Natural killer cell (primary cell): ENCODE measurements at regions not wholly inside any gene's neighbourhood (a gene's known extent, or its start where the extent isn't known, plus 50 kb on each side); places are given as distances from the start of the nearest gene placed in this dataset.
"Not testable (repeated sequence)": the region's sequence is repeated elsewhere in the genome, so short reads cannot be mapped to it uniquely, and the experiment has no call there.

ENCODE experiments used
- ATAC-seq, 3 donors: fragments of 150-1000 bp in 2 of 3; fragments of 200-7000 bp in 1 of 3; cut with Tn5 transposase; 1 replicate in 1 of 3; 2 replicates in 2 of 3; pipeline ENCODE4 v1.10.0; 2021; ENCODE audit warnings: mild to moderate bottlenecking in 2 of 3, moderate library complexity in 2 of 3
- DNase-seq, 2 donors: peaks; one replicate each; pipeline versions ENCODE4 v3.0.0 to v3.0.0-alpha.2; 2013 to 2021; ENCODE audit warnings: mixed read lengths in 1 of 2
- H3K27ac ChIP-seq: one replicate; pipeline ENCODE4 v1.5.1; 2013; ENCODE audit warnings: mild to moderate bottlenecking, low read length
- H3K27me3 ChIP-seq: one replicate; pipeline ENCODE4 v1.6.1; 2013; ENCODE audit warnings: low read length; ENCODE audit not compliant: control insufficient read depth, insufficient read depth
- H3K36me3 ChIP-seq: one replicate; pipeline ENCODE4 v1.6.1; 2013; ENCODE audit warnings: low read length; ENCODE audit not compliant: control insufficient read depth, insufficient read depth
- H3K4me1 ChIP-seq: one replicate; pipeline ENCODE4 v1.6.1; 2013; ENCODE audit warnings: low read length; ENCODE audit not compliant: control insufficient read depth, insufficient read depth
- H3K4me3 ChIP-seq: one replicate; pipeline ENCODE4 v1.5.1; 2013; ENCODE audit warnings: low read length
- H3K9me3 ChIP-seq: one replicate; pipeline ENCODE4 v1.6.1; 2013; ENCODE audit warnings: low read length; ENCODE audit not compliant: control insufficient read depth, insufficient read depth
- H3K27ac Mint-ChIP-seq, 2 donors: one replicate each; pipeline ENCODE4 v1.8.0; 2022; ENCODE audit warnings: mild to moderate bottlenecking in 2 of 2, mixed read lengths in 2 of 2, moderate library complexity in 1 of 2
- H3K27me3 Mint-ChIP-seq, 2 donors: one replicate each; pipeline ENCODE4 v1.8.0; 2022; ENCODE audit warnings: low read depth in 2 of 2, mixed read lengths in 2 of 2
- H3K36me3 Mint-ChIP-seq: one replicate; pipeline ENCODE4 v1.8.0; 2022; ENCODE audit warnings: mixed read lengths
- H3K4me1 Mint-ChIP-seq, 2 donors: one replicate each; pipeline ENCODE4 v1.8.0; 2022; ENCODE audit warnings: mixed read lengths in 2 of 2
- H3K4me3 Mint-ChIP-seq: one replicate; pipeline ENCODE4 v1.8.0; 2022; ENCODE audit warnings: mild to moderate bottlenecking, moderate library complexity, mixed read lengths
- H3K9me3 Mint-ChIP-seq, 2 donors: one replicate each; pipeline ENCODE4 v1.8.0; 2022; ENCODE audit warnings: mixed read lengths in 2 of 2
- WGBS: methylation state at CpG from one replicate; pipeline ENCODE4 v1.1.7; 2013; ENCODE audit warnings: missing lambda C conversion rate; ENCODE audit not compliant: insufficient coverage; 5-methylcytosine and 5-hydroxymethylcytosine counted together
- intact Hi-C: fragments of 100-400 bp; cut with micrococcal nuclease; formaldehyde crosslinking; loops from one replicate; pipeline ENCODE4 v1.14.2; 2022
- TF ChIP-seq, protein P1 (sequence below): fragments of 200-600 bp; IDR thresholded peaks from one replicate; pipeline ENCODE4 v1.8.0; 2022; ENCODE audit warnings: antibody characterized with exemption

DNA sequence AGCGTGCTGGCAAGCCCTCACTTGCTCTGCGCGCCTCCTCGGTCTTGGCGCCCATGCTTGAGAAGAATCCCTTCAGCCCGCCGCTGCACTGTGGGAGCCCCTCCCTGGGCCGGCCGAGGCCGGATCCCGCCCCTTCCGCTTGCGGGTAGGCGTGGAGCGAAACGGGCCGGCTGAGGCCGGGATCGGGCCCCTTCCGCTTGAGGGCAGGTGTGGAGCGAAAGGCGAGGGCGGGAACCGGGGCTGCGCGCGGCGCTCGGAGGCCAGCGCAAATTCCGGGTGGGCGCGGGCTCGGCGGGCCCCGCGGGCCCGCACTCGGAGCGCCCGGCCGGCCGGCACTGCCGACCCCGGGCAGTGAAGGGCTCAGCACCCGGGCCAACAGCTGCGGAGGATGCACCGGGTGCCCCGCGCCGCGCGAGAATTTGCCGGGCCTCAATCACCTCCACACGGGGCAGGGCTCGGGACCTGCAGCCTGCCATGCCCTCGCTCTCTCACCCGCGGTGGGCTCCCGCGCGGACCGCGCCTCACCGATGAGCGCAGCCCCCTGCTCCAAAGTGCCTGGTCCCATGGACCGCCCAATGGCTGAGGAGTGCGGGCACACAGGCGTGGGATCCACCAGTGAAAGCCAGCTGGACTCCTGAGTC, 58.1 kb upstream of the GBA3 start:
- H3K36me3 ChIP-seq, result no peaks in the 10 kb centered on the region
- Mint-ChIP-seq H3K4me3 (no peak overlapping the region), H3K36me3 (no peaks in the 10 kb centered on the region), H3K27ac (no peak overlapping the region), H3K27me3 (peaks cover 7 to 29% of the 10 kb centered on the region in 2 donors), H3K4me1 (no peaks in the 10 kb centered on the region), H3K9me3 (no peaks in the 10 kb centered on the region)
- WGBS, result 86% methylated on average over 69 of the region's 69 CpGs
- no peaks in the 10 kb centered on the region for H3K27me3 ChIP-seq
- no peak overlapping the region for H3K4me3 ChIP-seq
- ATAC-seq (no peak), DNase-seq (peak in 1 of 2 donors; percentile 3)
- intact Hi-C loops, result no loop called here
- H3K4me1 ChIP-seq, result no peaks in the 10 kb centered on the region
- TF ChIP-seq, protein P1, sequence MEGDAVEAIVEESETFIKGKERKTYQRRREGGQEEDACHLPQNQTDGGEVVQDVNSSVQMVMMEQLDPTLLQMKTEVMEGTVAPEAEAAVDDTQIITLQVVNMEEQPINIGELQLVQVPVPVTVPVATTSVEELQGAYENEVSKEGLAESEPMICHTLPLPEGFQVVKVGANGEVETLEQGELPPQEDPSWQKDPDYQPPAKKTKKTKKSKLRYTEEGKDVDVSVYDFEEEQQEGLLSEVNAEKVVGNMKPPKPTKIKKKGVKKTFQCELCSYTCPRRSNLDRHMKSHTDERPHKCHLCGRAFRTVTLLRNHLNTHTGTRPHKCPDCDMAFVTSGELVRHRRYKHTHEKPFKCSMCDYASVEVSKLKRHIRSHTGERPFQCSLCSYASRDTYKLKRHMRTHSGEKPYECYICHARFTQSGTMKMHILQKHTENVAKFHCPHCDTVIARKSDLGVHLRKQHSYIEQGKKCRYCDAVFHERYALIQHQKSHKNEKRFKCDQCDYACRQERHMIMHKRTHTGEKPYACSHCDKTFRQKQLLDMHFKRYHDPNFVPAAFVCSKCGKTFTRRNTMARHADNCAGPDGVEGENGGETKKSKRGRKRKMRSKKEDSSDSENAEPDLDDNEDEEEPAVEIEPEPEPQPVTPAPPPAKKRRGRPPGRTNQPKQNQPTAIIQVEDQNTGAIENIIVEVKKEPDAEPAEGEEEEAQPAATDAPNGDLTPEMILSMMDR, result no peak
- no peaks in the 10 kb centered on the region for H3K9me3 ChIP-seq
- no peak overlapping the region for H3K27ac ChIP-seq

DNA sequence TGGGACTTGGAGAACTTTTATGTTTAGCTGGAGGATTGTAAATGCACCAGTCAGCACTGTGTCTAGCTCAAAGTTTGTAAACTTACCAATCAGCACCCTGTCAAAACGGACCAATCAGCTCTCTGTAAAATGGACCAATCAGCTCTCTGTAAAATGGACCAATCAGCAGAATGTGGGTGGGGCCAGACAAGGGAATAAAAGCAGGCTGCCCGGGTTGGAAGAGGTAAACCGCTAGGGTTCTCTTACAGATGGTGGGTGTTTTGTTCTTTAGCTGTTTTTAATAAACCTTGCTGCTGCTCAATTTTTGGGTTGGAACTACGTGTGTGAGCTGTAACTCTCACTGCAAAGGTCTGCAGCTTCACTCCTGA, 57.6 kb upstream of the GBA3 start:
- H3K4me3 ChIP-seq, H3K36me3 Mint-ChIP-seq, H3K9me3 Mint-ChIP-seq, H3K9me3 ChIP-seq, ATAC-seq, H3K27me3 ChIP-seq, DNase-seq, H3K36me3 ChIP-seq, H3K27ac ChIP-seq, intact Hi-C loops, H3K4me3 Mint-ChIP-seq, H3K4me1 ChIP-seq, H3K27ac Mint-ChIP-seq, H3K4me1 Mint-ChIP-seq: not testable (repeated sequence)
- H3K27me3 Mint-ChIP-seq, result peaks cover 7 to 26% of the 10 kb centered on the region in 2 donors
- WGBS, result 86% methylated on average over 4 of the region's 4 CpGs

DNA sequence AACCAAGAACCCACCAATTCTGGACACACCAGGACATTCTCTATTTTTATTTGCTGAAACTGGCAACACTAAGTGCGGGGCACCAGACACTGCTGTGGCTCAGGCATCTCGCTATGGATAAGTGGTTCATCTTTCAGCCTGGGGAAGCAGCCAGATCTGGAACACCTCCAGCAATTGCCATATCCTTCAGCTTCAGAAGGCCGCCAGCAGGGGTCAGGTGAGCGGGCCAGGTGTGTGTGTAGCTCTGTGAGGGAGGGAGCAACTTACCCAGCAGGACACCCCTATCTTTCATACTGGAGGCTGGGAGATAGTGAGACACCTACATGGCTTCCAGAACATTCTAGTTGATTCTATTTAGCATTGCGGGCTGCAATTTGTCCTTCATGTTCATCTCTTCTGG, 57.0 kb upstream of the GBA3 start:
- Histone ChIP-seq H3K27ac (no peak overlapping the region), H3K36me3 (no peaks in the 10 kb centered on the region), H3K27me3 (no peaks in the 10 kb centered on the region), H3K4me1 (no peaks in the 10 kb centered on the region), H3K9me3 (no peaks in the 10 kb centered on the region), H3K4me3 (no peak overlapping the region)
- WGBS, result 96% methylated on average over 3 of the region's 5 CpGs
- TF ChIP-seq, protein P1, result no peak
- H3K4me3 Mint-ChIP-seq, result no peak overlapping the region
- ATAC-seq, result no peak
- peaks cover 2 to 3% of the 10 kb centered on the region in 2 donors for H3K9me3 Mint-ChIP-seq
- H3K36me3 Mint-ChIP-seq, result peaks cover 4% of the 10 kb centered on the region
- DNase-seq, result no peak
- intact Hi-C loops, result no loop called here
- H3K4me1 Mint-ChIP-seq, result no peaks in the 10 kb centered on the region
- H3K27ac Mint-ChIP-seq, result no peak overlapping the region
- H3K27me3 Mint-ChIP-seq, result peaks cover 6 to 21% of the 10 kb centered on the region in 2 donors

DNA sequence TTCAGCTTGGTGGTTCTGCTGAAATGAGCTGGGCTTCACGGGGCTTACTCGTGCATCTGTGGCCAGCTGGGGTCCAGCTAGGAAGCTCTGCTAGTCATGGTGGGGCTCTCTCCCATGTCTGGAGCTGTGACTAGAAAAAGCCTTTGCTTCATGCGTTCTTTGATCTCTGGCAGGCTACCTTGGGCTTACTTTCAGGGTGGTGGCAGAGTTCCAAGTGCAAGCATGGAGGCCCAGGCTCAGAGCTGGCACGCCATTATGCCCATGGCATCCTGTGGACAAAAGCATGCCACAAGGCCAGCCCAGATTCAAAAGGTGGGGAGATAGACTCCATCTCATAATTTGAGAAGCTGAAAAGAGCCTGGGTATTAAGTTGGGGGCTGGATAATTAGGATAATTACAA, 55.4 kb upstream of the GBA3 start:
- TF ChIP-seq, protein P1, result no peak
- H3K4me1 ChIP-seq, result no peaks in the 10 kb centered on the region
- H3K4me3 Mint-ChIP-seq, result no peak overlapping the region
- H3K4me1 Mint-ChIP-seq, result no peaks in the 10 kb centered on the region
- ATAC-seq, result no peak
- intact Hi-C loops, result no loop called here
- WGBS, result 87% methylated on average over 4 of the region's 4 CpGs
- no peaks in the 10 kb centered on the region for H3K9me3 ChIP-seq
- H3K27me3 Mint-ChIP-seq, result peaks cover 5 to 10% of the 10 kb centered on the region in 2 donors
- no peaks in the 10 kb centered on the region for H3K27me3 ChIP-seq
- H3K36me3 ChIP-seq, result no peaks in the 10 kb centered on the region
- H3K4me3 ChIP-seq, result no peak overlapping the region
- H3K36me3 Mint-ChIP-seq, result peaks cover 6% of the 10 kb centered on the region
- no peak for DNase-seq
- H3K27ac Mint-ChIP-seq, result no peak overlapping the region
- no peak overlapping the region for H3K27ac ChIP-seq
- H3K9me3 Mint-ChIP-seq, result peaks cover 2 to 4% of the 10 kb centered on the region in 2 donors
